Hepatocyte (in vitro differentiated cells): ENCODE measurements at regions not wholly inside any gene's neighbourhood (a gene's known extent, or its start where the extent isn't known, plus 50 kb on each side); places are given as distances from the start of the nearest gene placed in this dataset.
"Not testable (repeated sequence)": the region's sequence is repeated elsewhere in the genome, so short reads cannot be mapped to it uniquely, and the experiment has no call there.

Experiments used
- DNase-seq: peaks from one replicate; pipeline ENCODE4 v3.0.0-alpha.2; 2016; ENCODE audit warnings: low spot score
- H2AFZ ChIP-seq: fragments of 200-600 bp; sonication (generic); 2 replicates; pipeline ENCODE4 v1.6.0; 2016; ENCODE audit warnings: antibody characterized with exemption, mild to moderate bottlenecking
- H3K27ac ChIP-seq: fragments of 200-600 bp; sonication (generic); 2 replicates; pipeline ENCODE4 v1.5.1; 2016; ENCODE audit warnings: mild to moderate bottlenecking
- H3K27me3 ChIP-seq: fragments of 200-600 bp; sonication (generic); 2 replicates; pipeline ENCODE4 v1.6.1; 2016
- H3K36me3 ChIP-seq: fragments of 200-600 bp; sonication (generic); replicated peaks from 2 replicates; pipeline ENCODE4 v1.5.1; 2016; ENCODE audit warnings: low read depth; ENCODE audit not compliant: insufficient read depth
- H3K4me1 ChIP-seq: fragments of 200-600 bp; sonication (generic); 2 replicates; pipeline ENCODE4 v1.5.1; 2016; ENCODE audit warnings: mild to moderate bottlenecking, moderate library complexity; ENCODE audit not compliant: insufficient read depth
- H3K4me2 ChIP-seq: fragments of 200-600 bp; sonication (generic); 2 replicates; pipeline ENCODE4 v1.6.0; 2016
- H3K4me3 ChIP-seq: fragments of 200-600 bp; sonication (generic); 2 replicates; pipeline ENCODE4 v1.5.1; 2016; ENCODE audit warnings: mild to moderate bottlenecking
- H3K79me2 ChIP-seq: fragments of 200-600 bp; sonication (generic); 2 replicates; pipeline ENCODE4 v1.6.0; 2017; ENCODE audit warnings: mild to moderate bottlenecking
- H3K9me2 ChIP-seq: fragments of 200-600 bp; sonication (generic); replicated peaks from 2 replicates; pipeline ENCODE4 v1.6.0; 2017; ENCODE audit warnings: mild to moderate bottlenecking; ENCODE audit not compliant: insufficient read depth
- H3K9me3 ChIP-seq: fragments of 200-600 bp; sonication (generic); 2 replicates; pipeline ENCODE4 v1.5.1; 2016; ENCODE audit warnings: low read depth, mild to moderate bottlenecking
- H4K20me1 ChIP-seq: fragments of 200-600 bp; sonication (generic); 2 replicates; pipeline ENCODE4 v1.6.0; 2016; ENCODE audit warnings: mild to moderate bottlenecking; ENCODE audit not compliant: insufficient read depth, poor library complexity, severe bottlenecking
- EZH2 ChIP-seq: fragments of 200-600 bp; sonication (generic); IDR thresholded peaks from 2 replicates; pipeline ENCODE4 v1.6.1; 2016; ENCODE audit warnings: antibody characterized with exemption, mild to moderate bottlenecking, borderline replicate concordance
- EZH2phosphoT487 ChIP-seq: fragments of 200-600 bp; sonication (generic); IDR thresholded peaks from one replicate; pipeline ENCODE4 v1.6.1; 2018; ENCODE audit warnings: antibody characterized with exemption, mild to moderate bottlenecking, low read depth, moderate library complexity; ENCODE audit not compliant: unreplicated experiment, severe bottlenecking
- WGBS: methylation state at CpG from one replicate; pipeline ENCODE4 v1.1.6; 2016; ENCODE audit warnings: low lambda C conversion rate; ENCODE audit errors: missing lambda C conversion rate; 5-methylcytosine and 5-hydroxymethylcytosine counted together
- TF ChIP-seq, protein P1 (sequence below): fragments of 200-600 bp; sonication (generic); IDR thresholded peaks from 2 replicates; pipeline ENCODE4 v1.5.1; 2016; ENCODE audit warnings: antibody characterized with exemption, mild to moderate bottlenecking; ENCODE audit not compliant: poor library complexity

DNA sequence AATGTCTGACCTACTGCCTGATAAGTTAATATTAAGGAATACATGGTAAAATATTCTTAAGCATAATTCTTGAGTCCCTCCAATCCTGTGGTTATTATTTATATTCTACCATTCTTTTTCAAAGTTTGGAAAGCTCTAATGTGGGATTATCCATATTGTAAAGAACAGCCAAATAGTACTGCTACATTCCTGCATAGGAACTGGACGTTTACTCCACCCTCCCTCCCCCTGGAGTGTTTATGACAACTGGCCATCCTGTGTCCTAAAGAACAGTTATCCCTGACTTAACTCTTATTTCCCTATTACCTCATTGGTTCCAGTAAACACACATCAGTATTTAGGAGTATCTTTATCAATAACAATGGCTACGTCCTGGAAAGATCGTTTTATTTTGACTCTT lies 308.7 kb upstream of the TFAP2D start:
- H3K4me2 ChIP-seq: no peak overlapping the region
- TF ChIP-seq EZH2 (no peak), EZH2phosphoT487 (no peak)
- TF ChIP-seq, protein P1, sequence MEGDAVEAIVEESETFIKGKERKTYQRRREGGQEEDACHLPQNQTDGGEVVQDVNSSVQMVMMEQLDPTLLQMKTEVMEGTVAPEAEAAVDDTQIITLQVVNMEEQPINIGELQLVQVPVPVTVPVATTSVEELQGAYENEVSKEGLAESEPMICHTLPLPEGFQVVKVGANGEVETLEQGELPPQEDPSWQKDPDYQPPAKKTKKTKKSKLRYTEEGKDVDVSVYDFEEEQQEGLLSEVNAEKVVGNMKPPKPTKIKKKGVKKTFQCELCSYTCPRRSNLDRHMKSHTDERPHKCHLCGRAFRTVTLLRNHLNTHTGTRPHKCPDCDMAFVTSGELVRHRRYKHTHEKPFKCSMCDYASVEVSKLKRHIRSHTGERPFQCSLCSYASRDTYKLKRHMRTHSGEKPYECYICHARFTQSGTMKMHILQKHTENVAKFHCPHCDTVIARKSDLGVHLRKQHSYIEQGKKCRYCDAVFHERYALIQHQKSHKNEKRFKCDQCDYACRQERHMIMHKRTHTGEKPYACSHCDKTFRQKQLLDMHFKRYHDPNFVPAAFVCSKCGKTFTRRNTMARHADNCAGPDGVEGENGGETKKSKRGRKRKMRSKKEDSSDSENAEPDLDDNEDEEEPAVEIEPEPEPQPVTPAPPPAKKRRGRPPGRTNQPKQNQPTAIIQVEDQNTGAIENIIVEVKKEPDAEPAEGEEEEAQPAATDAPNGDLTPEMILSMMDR: no peak
- H3K9me2 ChIP-seq: no peaks in the 10 kb centered on the region
- no peaks in the 10 kb centered on the region for H3K9me3 ChIP-seq
- no peak for DNase-seq
- H3K36me3 ChIP-seq: no peaks in the 10 kb centered on the region
- H3K27me3 ChIP-seq: no peaks in the 10 kb centered on the region
- H2AFZ ChIP-seq: no peak overlapping the region
- WGBS: 63% methylated on average over 3 of the region's 3 CpGs
- H3K4me1 ChIP-seq: no peaks in the 10 kb centered on the region
- H3K79me2 ChIP-seq: no peaks in the 10 kb centered on the region
- no peak overlapping the region for H3K4me3 ChIP-seq
- H4K20me1 ChIP-seq: no peaks in the 10 kb centered on the region
- H3K27ac ChIP-seq: no peak overlapping the region

DNA sequence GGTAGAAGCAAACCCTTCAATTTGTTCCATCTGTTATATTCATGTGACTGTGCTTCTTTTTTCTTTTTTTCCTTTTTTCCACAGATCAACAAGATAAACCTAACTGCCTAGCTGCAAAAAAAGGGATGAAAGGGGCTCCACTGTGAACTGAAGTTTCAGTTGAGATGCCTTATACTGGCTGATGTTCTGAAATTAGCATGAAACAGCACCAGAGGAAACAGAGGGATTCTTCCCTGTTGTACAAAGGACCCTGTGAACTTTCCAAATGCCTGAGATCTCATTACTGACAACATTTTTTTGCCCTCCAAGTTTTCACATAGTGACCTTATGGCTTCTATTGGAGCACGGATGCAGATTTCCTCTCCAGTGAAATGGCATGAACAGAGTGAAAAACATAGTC lies 302.7 kb upstream of the TFAP2D start:
- Histone ChIP-seq H2AFZ (no peak overlapping the region), H3K79me2 (no peaks in the 10 kb centered on the region), H3K27me3 (no peaks in the 10 kb centered on the region), H3K27ac (no peak overlapping the region), H3K4me2 (no peak overlapping the region), H4K20me1 (no peaks in the 10 kb centered on the region), H3K9me2 (no peaks in the 10 kb centered on the region), H3K36me3 (no peaks in the 10 kb centered on the region), H3K4me1 (no peaks in the 10 kb centered on the region), H3K9me3 (no peaks in the 10 kb centered on the region), H3K4me3 (no peak overlapping the region)
- TF ChIP-seq, protein P1: no peak
- no peak for TF ChIP-seq EZH2
- no peak for TF ChIP-seq EZH2phosphoT487
- DNase-seq: no peak
- 77% methylated on average over 1 of the region's 1 CpG for WGBS

DNA sequence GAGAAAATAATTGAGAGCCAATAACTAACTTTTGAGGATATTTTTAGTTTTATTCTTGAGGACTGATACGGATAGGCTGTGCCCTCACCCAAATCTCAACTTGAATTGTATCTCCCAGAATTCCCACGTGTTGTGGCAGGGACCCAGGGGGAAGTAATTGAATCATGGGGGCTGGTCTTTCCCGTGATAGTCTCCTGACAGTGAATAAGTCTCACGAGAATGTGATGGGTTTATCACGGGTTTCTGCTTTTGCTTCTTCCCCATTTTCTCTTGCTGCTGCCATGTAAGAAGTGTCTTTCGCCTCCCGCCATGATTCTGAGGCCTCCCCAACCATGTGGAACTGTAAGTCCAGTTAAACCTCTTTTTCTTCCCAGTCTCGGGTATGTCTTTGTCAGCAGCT lies 292.3 kb upstream of the TFAP2D start:
- 84% methylated on average over 8 of the region's 8 CpGs for WGBS
- H3K79me2 ChIP-seq, H3K27me3 ChIP-seq, H3K4me1 ChIP-seq, DNase-seq, H3K36me3 ChIP-seq, H3K9me3 ChIP-seq, H3K4me2 ChIP-seq, H3K9me2 ChIP-seq, H4K20me1 ChIP-seq, H3K4me3 ChIP-seq, H3K27ac ChIP-seq, H2AFZ ChIP-seq: not testable (repeated sequence)

DNA sequence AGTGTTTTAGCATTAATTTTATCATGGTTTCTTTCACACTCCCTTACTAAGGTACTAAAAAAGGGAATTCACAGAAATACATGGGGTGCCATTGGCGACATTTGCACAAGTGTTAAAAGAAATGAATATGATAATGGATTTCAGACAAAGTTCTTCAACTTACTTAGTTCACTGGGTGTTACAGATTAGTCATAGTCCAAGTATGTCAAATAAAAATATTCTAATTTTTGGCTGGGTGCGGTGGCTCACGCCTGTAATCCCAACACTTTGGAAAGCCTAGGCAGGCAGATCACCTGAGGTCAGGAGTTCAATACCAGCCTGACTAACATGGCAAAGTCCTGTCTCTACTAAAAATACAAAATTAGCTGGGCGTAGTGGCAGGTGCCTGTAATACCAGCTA lies 286.1 kb upstream of the TFAP2D start:
- H3K79me2 ChIP-seq: no peaks in the 10 kb centered on the region
- H4K20me1 ChIP-seq: no peaks in the 10 kb centered on the region
- no peak for DNase-seq
- H3K4me2 ChIP-seq: no peak overlapping the region
- H3K9me3 ChIP-seq: no peaks in the 10 kb centered on the region
- H3K27ac ChIP-seq: no peak overlapping the region
- H3K36me3 ChIP-seq: no peaks in the 10 kb centered on the region
- no peak overlapping the region for H2AFZ ChIP-seq
- H3K4me3 ChIP-seq: no peak overlapping the region
- no peaks in the 10 kb centered on the region for H3K4me1 ChIP-seq
- WGBS: 87% methylated on average over 4 of the region's 4 CpGs
- TF ChIP-seq, protein P1: no peak
- no peak for TF ChIP-seq EZH2
- no peak for TF ChIP-seq EZH2phosphoT487
- no peaks in the 10 kb centered on the region for H3K9me2 ChIP-seq
- no peaks in the 10 kb centered on the region for H3K27me3 ChIP-seq
